GM19239 (cell line): ENCODE measurements at regions not wholly inside any gene's neighbourhood (a gene's known extent, or its start where the extent isn't known, plus 50 kb on each side); places are given as distances from the start of the nearest gene placed in this dataset.

ENCODE experiments used
- DNase-seq: peaks from one replicate; pipeline ENCODE4 v3.0.0; 2011; ENCODE audit warnings: low spot score; ENCODE audit not compliant: insufficient read length
- FAIRE-seq: peaks from 2 replicates; lab custom pipeline; 2011; peaks lifted over from hg19 to GRCh38; lab: Jason Lieb, UNC

GRCh38 chr18:30929718-30930117 is 112.8 kb downstream of the DSC3 start:
- no peak for FAIRE-seq
- no peak for DNase-seq

- FAIRE-seq = no peak
Measured at GRCh38 chr18:30929065-30929464, 113.5 kb downstream of the DSC3 start.

GRCh38 chr18:30927517-30928075 is 114.9 kb downstream of the DSC3 start:
- FAIRE-seq (no peak), DNase-seq (no peak)

More at GRCh38 chr18:30929065-30929464, 113.5 kb downstream of the DSC3 start:
- no peak for DNase-seq

- DNase-seq (no peak), FAIRE-seq (no peak)
Measured at GRCh38 chr18:30927042-30927441, 115.5 kb downstream of the DSC3 start.

- DNase-seq (no peak), FAIRE-seq (no peak)
Measured at GRCh38 chr18:30925795-30926194, 116.7 kb downstream of the DSC3 start.

GRCh38 chr18:30920757-30921156 is 121.8 kb downstream of the DSC3 start:
- FAIRE-seq = no peak
- no peak for DNase-seq

GRCh38 chr18:30920351-30920750 is 122.2 kb downstream of the DSC3 start:
- DNase-seq (no peak), FAIRE-seq (no peak)

- DNase-seq = no peak
- FAIRE-seq = no peak
Measured at GRCh38 chr18:30917651-30918050, 124.9 kb downstream of the DSC3 start.

- FAIRE-seq (no peak), DNase-seq (no peak)
Measured at GRCh38 chr18:30915336-30915988, 127.1 kb downstream of the DSC3 start.

- DNase-seq (no peak), FAIRE-seq (no peak)
Measured at GRCh38 chr18:30908381-30908780, 134.2 kb downstream of the DSC3 start.

- FAIRE-seq (no peak), DNase-seq (no peak)
Measured at GRCh38 chr18:30903566-30903965, 139.0 kb downstream of the DSC3 start.

GRCh38 chr18:30889519-30890301 is 152.8 kb downstream of the DSC3 start:
- FAIRE-seq (no peak), DNase-seq (no peak)

- FAIRE-seq (no peak), DNase-seq (no peak)
Measured at GRCh38 chr18:30888344-30888743, 154.2 kb downstream of the DSC3 start.

- FAIRE-seq (no peak), DNase-seq (no peak)
Measured at GRCh38 chr18:30886998-30887397, 155.5 kb downstream of the DSC3 start.

- DNase-seq = no peak
- no peak for FAIRE-seq
Measured at GRCh38 chr18:30870466-30870865, 172.1 kb downstream of the DSC3 start.

GRCh38 chr18:30862900-30863299 is 179.6 kb downstream of the DSC3 start:
- DNase-seq (no peak), FAIRE-seq (no peak)

- FAIRE-seq (no peak), DNase-seq (no peak)
Measured at GRCh38 chr18:30860741-30861140, 181.8 kb downstream of the DSC3 start.

- DNase-seq (no peak), FAIRE-seq (no peak)
Measured at GRCh38 chr18:30859036-30859435, 183.5 kb downstream of the DSC3 start.

- DNase-seq = no peak
- FAIRE-seq = no peak
Measured at GRCh38 chr18:30858560-30858959, 184.0 kb downstream of the DSC3 start.

- FAIRE-seq (no peak), DNase-seq (no peak)
Measured at GRCh38 chr18:30855762-30856161, 186.8 kb downstream of the DSC3 start.

GRCh38 chr18:30852980-30853379 is 189.6 kb downstream of the DSC3 start:
- no peak for FAIRE-seq

More at GRCh38 chr18:30852980-30853379, 189.6 kb downstream of the DSC3 start:
- DNase-seq = no peak
